ENCODE measurements at regions not wholly inside any gene's neighbourhood (a gene's known extent, or its start where the extent isn't known, plus 50 kb on each side); places are given as distances from the start of the nearest gene placed in this dataset.

- TF ChIP-seq EP300 (IDR thresholded peaks at IDR 0.05; ENCODE audit: borderline replicate concordance) (no peak), TAF1 (IDR thresholded peaks at IDR 0.05; ENCODE audit: low read depth) (no peak), EGR1 (IDR thresholded peaks at IDR 0.05) (no peak), CREB1 (IDR thresholded peaks at IDR 0.05; ENCODE audit: low read depth) (no peak), NFIC (IDR thresholded peaks at IDR 0.05) (no peak), YY1 (IDR thresholded peaks at IDR 0.05; ENCODE audit: low read depth) (no peak), FOXM1 (IDR thresholded peaks at IDR 0.05; ENCODE audit: borderline replicate concordance, low read depth) (no peak), USF1 (IDR thresholded peaks at IDR 0.05) (no peak)
- TF ChIP-seq, protein P1, sequence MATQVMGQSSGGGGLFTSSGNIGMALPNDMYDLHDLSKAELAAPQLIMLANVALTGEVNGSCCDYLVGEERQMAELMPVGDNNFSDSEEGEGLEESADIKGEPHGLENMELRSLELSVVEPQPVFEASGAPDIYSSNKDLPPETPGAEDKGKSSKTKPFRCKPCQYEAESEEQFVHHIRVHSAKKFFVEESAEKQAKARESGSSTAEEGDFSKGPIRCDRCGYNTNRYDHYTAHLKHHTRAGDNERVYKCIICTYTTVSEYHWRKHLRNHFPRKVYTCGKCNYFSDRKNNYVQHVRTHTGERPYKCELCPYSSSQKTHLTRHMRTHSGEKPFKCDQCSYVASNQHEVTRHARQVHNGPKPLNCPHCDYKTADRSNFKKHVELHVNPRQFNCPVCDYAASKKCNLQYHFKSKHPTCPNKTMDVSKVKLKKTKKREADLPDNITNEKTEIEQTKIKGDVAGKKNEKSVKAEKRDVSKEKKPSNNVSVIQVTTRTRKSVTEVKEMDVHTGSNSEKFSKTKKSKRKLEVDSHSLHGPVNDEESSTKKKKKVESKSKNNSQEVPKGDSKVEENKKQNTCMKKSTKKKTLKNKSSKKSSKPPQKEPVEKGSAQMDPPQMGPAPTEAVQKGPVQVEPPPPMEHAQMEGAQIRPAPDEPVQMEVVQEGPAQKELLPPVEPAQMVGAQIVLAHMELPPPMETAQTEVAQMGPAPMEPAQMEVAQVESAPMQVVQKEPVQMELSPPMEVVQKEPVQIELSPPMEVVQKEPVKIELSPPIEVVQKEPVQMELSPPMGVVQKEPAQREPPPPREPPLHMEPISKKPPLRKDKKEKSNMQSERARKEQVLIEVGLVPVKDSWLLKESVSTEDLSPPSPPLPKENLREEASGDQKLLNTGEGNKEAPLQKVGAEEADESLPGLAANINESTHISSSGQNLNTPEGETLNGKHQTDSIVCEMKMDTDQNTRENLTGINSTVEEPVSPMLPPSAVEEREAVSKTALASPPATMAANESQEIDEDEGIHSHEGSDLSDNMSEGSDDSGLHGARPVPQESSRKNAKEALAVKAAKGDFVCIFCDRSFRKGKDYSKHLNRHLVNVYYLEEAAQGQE (IDR thresholded peaks at IDR 0.05; ENCODE audit: low read depth): no peak
Measured at GRCh38 chr12:75959506-75959905, 72.1 kb downstream of the PHLDA1 start.

GRCh38 chr12:75959060-75959459, 72.5 kb downstream of the PHLDA1 start:
- TF ChIP-seq CEBPB (IDR thresholded peaks at IDR 0.05) (no peak), NFIC (IDR thresholded peaks at IDR 0.05) (no peak), EP300 (IDR thresholded peaks at IDR 0.05; ENCODE audit: borderline replicate concordance) (no peak), ZBTB7A (IDR thresholded peaks at IDR 0.05; ENCODE audit: low read depth) (no peak)
- TF ChIP-seq, protein P1 (IDR thresholded peaks at IDR 0.05; ENCODE audit: low read depth): no peak

- TF ChIP-seq, protein P2, sequence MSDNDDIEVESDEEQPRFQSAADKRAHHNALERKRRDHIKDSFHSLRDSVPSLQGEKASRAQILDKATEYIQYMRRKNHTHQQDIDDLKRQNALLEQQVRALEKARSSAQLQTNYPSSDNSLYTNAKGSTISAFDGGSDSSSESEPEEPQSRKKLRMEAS (IDR thresholded peaks at IDR 0.05): no peak
- no peak for TF ChIP-seq TEAD4 (IDR thresholded peaks at IDR 0.05)
- TF ChIP-seq NFIC (IDR thresholded peaks at IDR 0.05): no peak
- no peak for TF ChIP-seq USF1 (IDR thresholded peaks at IDR 0.05)
- no peak for TF ChIP-seq ZBTB7A (IDR thresholded peaks at IDR 0.05; ENCODE audit: low read depth)
- no peak for TF ChIP-seq FOXM1 (IDR thresholded peaks at IDR 0.05; ENCODE audit: borderline replicate concordance, low read depth)
- no peak for TF ChIP-seq TCF12 (IDR thresholded peaks at IDR 0.05; ENCODE audit: low read depth)
- TF ChIP-seq EP300 (IDR thresholded peaks at IDR 0.05; ENCODE audit: borderline replicate concordance): no peak
- no peak for TF ChIP-seq EGR1 (IDR thresholded peaks at IDR 0.05)
- TF ChIP-seq YY1 (IDR thresholded peaks at IDR 0.05; ENCODE audit: low read depth): no peak
- TF ChIP-seq, protein P1 (IDR thresholded peaks at IDR 0.05; ENCODE audit: low read depth): no peak
- no peak for TF ChIP-seq CREB1 (IDR thresholded peaks at IDR 0.05; ENCODE audit: low read depth)
- TF ChIP-seq RAD21 (IDR thresholded peaks at IDR 0.05; ENCODE audit: low read depth): no peak
- no peak for TF ChIP-seq CEBPB (IDR thresholded peaks at IDR 0.05)
Measured at GRCh38 chr12:75955251-75955650, 76.3 kb downstream of the PHLDA1 start.

GRCh38 chr12:75954749-75955148, 76.8 kb downstream of the PHLDA1 start:
- TF ChIP-seq TCF12 (IDR thresholded peaks at IDR 0.05; ENCODE audit: low read depth) (no peak), FOXM1 (IDR thresholded peaks at IDR 0.05; ENCODE audit: borderline replicate concordance, low read depth) (no peak), USF1 (IDR thresholded peaks at IDR 0.05) (no peak), NFIC (IDR thresholded peaks at IDR 0.05) (no peak), RAD21 (IDR thresholded peaks at IDR 0.05; ENCODE audit: low read depth) (no peak), YY1 (IDR thresholded peaks at IDR 0.05; ENCODE audit: low read depth) (no peak), TAF1 (IDR thresholded peaks at IDR 0.05; ENCODE audit: low read depth) (no peak), CREB1 (IDR thresholded peaks at IDR 0.05; ENCODE audit: low read depth) (no peak), TEAD4 (IDR thresholded peaks at IDR 0.05) (no peak), EP300 (IDR thresholded peaks at IDR 0.05; ENCODE audit: borderline replicate concordance) (no peak), ZBTB7A (IDR thresholded peaks at IDR 0.05; ENCODE audit: low read depth) (no peak), CEBPB (IDR thresholded peaks at IDR 0.05) (no peak), EGR1 (IDR thresholded peaks at IDR 0.05) (no peak)
- TF ChIP-seq, protein P1 (IDR thresholded peaks at IDR 0.05; ENCODE audit: low read depth): no peak
- TF ChIP-seq, protein P2 (IDR thresholded peaks at IDR 0.05): no peak

All from Ishikawa (cell line).